K562 (cell line): ENCODE measurements at regions not wholly inside any gene's neighbourhood (a gene's known extent, or its start where the extent isn't known, plus 50 kb on each side); places are given as distances from the start of the nearest gene placed in this dataset.

Experiments used
- CAMTA2 ChIP-seq: fragments of 250-450 bp; sonication (Bioruptor Pico); conservative IDR thresholded peaks from 2 replicates; pipeline ENCODE4 v1.5.1; 2022
- CREB1 ChIP-seq, 2 experiments: sonication (generic) in 1 of 2; formaldehyde crosslinking in 1 of 2; IDR thresholded peaks; 2 replicates each; pipeline versions ENCODE4 v1.6.1 to v1.8.0; 2012 to 2022; ENCODE audit warnings: inconsistent platforms in 1 of 2, mild to moderate bottlenecking in 1 of 2, missing genetic modification reagents in 1 of 2, moderate library complexity in 1 of 2
- KAT7 ChIP-seq: sonication (generic); formaldehyde crosslinking; IDR thresholded peaks from 2 replicates; pipeline ENCODE4 v1.8.0; 2022; ENCODE audit warnings: missing genetic modification reagents, mild to moderate bottlenecking, borderline replicate concordance
- NFE2 ChIP-seq: IDR thresholded peaks from 2 replicates; pipeline ENCODE4 v1.6.1; 2014; ENCODE audit warnings: antibody characterized with exemption, low read depth
- PHF21A ChIP-seq: fragments of 450-650 bp; IDR thresholded peaks from 2 replicates; pipeline ENCODE4 v1.6.1; 2017; ENCODE audit warnings: low read depth, borderline replicate concordance
- POLR2A ChIP-seq: fragments of 450-650 bp; conservative IDR thresholded peaks from 2 replicates; pipeline ENCODE4 v1.6.1; 2016
- PRPF4 ChIP-seq: fragments of 200-400 bp; formaldehyde crosslinking; IDR thresholded peaks from one replicate; pipeline ENCODE4 v1.6.1; 2017; ENCODE audit warnings: low read length, low read depth, mild to moderate bottlenecking; ENCODE audit not compliant: insufficient read depth, poor library complexity, severe bottlenecking
- RB1 ChIP-seq: fragments of 450-650 bp; IDR thresholded peaks from 2 replicates; pipeline ENCODE4 v1.6.1; 2017; ENCODE audit warnings: low read depth, mild to moderate bottlenecking
- REST ChIP-seq, 2 experiments: fragments of 450-650 bp; formaldehyde crosslinking in 1 of 2; IDR thresholded peaks; 2 replicates each; pipeline versions ENCODE4 v1.4.0 to v1.6.1; 2014 to 2020; ENCODE audit warnings: mild to moderate bottlenecking in 2 of 2, borderline replicate concordance in 1 of 2, low read depth in 1 of 2
- RREB1 ChIP-seq: fragments of 250-450 bp; sonication (Bioruptor Pico); IDR thresholded peaks from 2 replicates; pipeline ENCODE4 v1.4.0; 2020
- TAF1 ChIP-seq: IDR thresholded peaks from 2 replicates; pipeline ENCODE4 v1.6.1; 2011; ENCODE audit warnings: mild to moderate bottlenecking, low read length, moderate library complexity; ENCODE audit not compliant: insufficient read depth, control insufficient read depth, severe bottlenecking; ENCODE audit errors: extremely low read depth
- TF ChIP-seq, protein P1 (sequence below): sonication (generic); formaldehyde crosslinking; IDR thresholded peaks from 2 replicates; pipeline ENCODE4 v1.8.0; 2022; ENCODE audit warnings: missing genetic modification reagents, mild to moderate bottlenecking, moderate library complexity, borderline replicate concordance
- TF ChIP-seq, protein P2 (sequence below), 3 experiments: IDR thresholded peaks in 2 of 3; conservative IDR thresholded peaks in 1 of 3; 2 replicates each; pipeline ENCODE4 v1.5.1; 2011 to 2012; ENCODE audit warnings: low read length in 3 of 3, mild to moderate bottlenecking in 3 of 3, control low read depth in 2 of 3, improper control_type of control experiment in 1 of 3, inconsistent platforms in 1 of 3, low read depth in 1 of 3, mixed read lengths in 1 of 3, moderate library complexity in 1 of 3; ENCODE audit not compliant: insufficient read depth in 2 of 3
- TF ChIP-seq, protein P3 (sequence below): fragments of 450-650 bp; formaldehyde crosslinking; IDR thresholded peaks from 2 replicates; pipeline ENCODE4 v1.4.0; 2020; ENCODE audit warnings: mild to moderate bottlenecking, moderate library complexity

GRCh38 chr14:42112108-42112507 is 505.4 kb downstream of the LRFN5 start:
- TF ChIP-seq CREB1 (IDR thresholded peaks at IDR 0.05) (no peak), CREB1 (CRISPR knock-in tag; IDR thresholded peaks at IDR 0.05) (no peak), RREB1 (CRISPR knock-in tag) (no peak), KAT7 (CRISPR knock-in tag) (no peak), NFE2 (no peak), POLR2A (no peak), CAMTA2 (no peak), REST (IDR thresholded peaks at IDR 0.05; ENCODE audit: borderline replicate concordance) (no peak), REST (CRISPR knock-in tag; IDR thresholded peaks at IDR 0.05; ENCODE audit: low read depth) (no peak), TAF1 (no peak), PHF21A (no peak), PRPF4 (no peak), RB1 (no peak)
- TF ChIP-seq, protein P1, sequence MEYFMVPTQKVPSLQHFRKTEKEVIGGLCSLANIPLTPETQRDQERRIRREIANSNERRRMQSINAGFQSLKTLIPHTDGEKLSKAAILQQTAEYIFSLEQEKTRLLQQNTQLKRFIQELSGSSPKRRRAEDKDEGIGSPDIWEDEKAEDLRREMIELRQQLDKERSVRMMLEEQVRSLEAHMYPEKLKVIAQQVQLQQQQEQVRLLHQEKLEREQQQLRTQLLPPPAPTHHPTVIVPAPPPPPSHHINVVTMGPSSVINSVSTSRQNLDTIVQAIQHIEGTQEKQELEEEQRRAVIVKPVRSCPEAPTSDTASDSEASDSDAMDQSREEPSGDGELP: no peak
- TF ChIP-seq, protein P2, sequence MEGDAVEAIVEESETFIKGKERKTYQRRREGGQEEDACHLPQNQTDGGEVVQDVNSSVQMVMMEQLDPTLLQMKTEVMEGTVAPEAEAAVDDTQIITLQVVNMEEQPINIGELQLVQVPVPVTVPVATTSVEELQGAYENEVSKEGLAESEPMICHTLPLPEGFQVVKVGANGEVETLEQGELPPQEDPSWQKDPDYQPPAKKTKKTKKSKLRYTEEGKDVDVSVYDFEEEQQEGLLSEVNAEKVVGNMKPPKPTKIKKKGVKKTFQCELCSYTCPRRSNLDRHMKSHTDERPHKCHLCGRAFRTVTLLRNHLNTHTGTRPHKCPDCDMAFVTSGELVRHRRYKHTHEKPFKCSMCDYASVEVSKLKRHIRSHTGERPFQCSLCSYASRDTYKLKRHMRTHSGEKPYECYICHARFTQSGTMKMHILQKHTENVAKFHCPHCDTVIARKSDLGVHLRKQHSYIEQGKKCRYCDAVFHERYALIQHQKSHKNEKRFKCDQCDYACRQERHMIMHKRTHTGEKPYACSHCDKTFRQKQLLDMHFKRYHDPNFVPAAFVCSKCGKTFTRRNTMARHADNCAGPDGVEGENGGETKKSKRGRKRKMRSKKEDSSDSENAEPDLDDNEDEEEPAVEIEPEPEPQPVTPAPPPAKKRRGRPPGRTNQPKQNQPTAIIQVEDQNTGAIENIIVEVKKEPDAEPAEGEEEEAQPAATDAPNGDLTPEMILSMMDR (IDR thresholded peaks at IDR 0.05 in 2 of 3, conservative IDR thresholded peaks at IDR 0.05 in 1 of 3; ENCODE audit: insufficient read depth in 2 of 3, low read depth in 1 of 3, low read length in 3 of 3): no peak
- TF ChIP-seq, protein P3, sequence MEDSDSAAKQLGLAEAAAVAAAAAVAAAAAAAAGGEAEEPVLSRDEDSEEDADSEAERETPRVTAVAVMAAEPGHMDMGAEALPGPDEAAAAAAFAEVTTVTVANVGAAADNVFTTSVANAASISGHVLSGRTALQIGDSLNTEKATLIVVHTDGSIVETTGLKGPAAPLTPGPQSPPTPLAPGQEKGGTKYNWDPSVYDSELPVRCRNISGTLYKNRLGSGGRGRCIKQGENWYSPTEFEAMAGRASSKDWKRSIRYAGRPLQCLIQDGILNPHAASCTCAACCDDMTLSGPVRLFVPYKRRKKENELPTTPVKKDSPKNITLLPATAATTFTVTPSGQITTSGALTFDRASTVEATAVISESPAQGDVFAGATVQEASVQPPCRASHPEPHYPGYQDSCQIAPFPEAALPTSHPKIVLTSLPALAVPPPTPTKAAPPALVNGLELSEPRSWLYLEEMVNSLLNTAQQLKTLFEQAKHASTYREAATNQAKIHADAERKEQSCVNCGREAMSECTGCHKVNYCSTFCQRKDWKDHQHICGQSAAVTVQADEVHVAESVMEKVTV (CRISPR knock-in tag): no peak
